ENCODE measurements at regions not wholly inside any gene's neighbourhood (a gene's known extent, or its start where the extent isn't known, plus 50 kb on each side); places are given as distances from the start of the nearest gene placed in this dataset.
"Not testable (repeated sequence)": the region's sequence is repeated elsewhere in the genome, so short reads cannot be mapped to it uniquely, and the experiment has no call there.

- not testable (repeated sequence) for FAIRE-seq; DNase-seq (ENCODE audit: low spot score)
Measured at GRCh38 chr9:94472063-94472462, 82.8 kb upstream of the PCAT7 start.

- no peak for FAIRE-seq
- DNase-seq (ENCODE audit: low spot score), result no peak
Measured at GRCh38 chr9:94472806-94473360, 82.0 kb upstream of the PCAT7 start.

- FAIRE-seq, result no peak
- DNase-seq (ENCODE audit: low spot score), result no peak
Measured at GRCh38 chr9:94478755-94479730, 75.8 kb upstream of the PCAT7 start.

- no peak for DNase-seq (ENCODE audit: low spot score)
Measured at GRCh38 chr9:94479757-94480156, 75.1 kb upstream of the PCAT7 start.

GRCh38 chr9:94480205-94480604 lies 74.7 kb upstream of the PCAT7 start:
- no peak for DNase-seq (ENCODE audit: low spot score)

More at GRCh38 chr9:94479757-94480156, 75.1 kb upstream of the PCAT7 start:
- FAIRE-seq, result no peak

GRCh38 chr9:94482110-94482509 lies 72.8 kb upstream of the PCAT7 start:
- FAIRE-seq (no peak), DNase-seq (ENCODE audit: low spot score) (no peak)

More at GRCh38 chr9:94480205-94480604, 74.7 kb upstream of the PCAT7 start:
- FAIRE-seq, result no peak

GRCh38 chr9:94490465-94490864 lies 64.4 kb upstream of the PCAT7 start:
- no peak for FAIRE-seq

GRCh38 chr9:94492125-94492524 lies 62.8 kb upstream of the PCAT7 start:
- FAIRE-seq; DNase-seq (ENCODE audit: low spot score): not testable (repeated sequence)

More at GRCh38 chr9:94490465-94490864, 64.4 kb upstream of the PCAT7 start:
- DNase-seq (ENCODE audit: low spot score), result no peak

GRCh38 chr9:94498801-94499453 lies 56.0 kb upstream of the PCAT7 start:
- DNase-seq (ENCODE audit: low spot score) (no peak), FAIRE-seq (no peak)

GRCh38 chr9:94504358-94504757 lies 50.5 kb upstream of the PCAT7 start:
- FAIRE-seq, result no peak

More at GRCh38 chr9:94504358-94504757, 50.5 kb upstream of the PCAT7 start:
- DNase-seq (ENCODE audit: low spot score), result no peak
